ENCODE measurements at regions not wholly inside any gene's neighbourhood (a gene's known extent, or its start where the extent isn't known, plus 50 kb on each side); places are given as distances from the start of the nearest gene placed in this dataset.

- TF ChIP-seq POLR2AphosphoS5 (IDR thresholded peaks at IDR 0.05; ENCODE audit: low read depth, low read length), result no peak
- no peak for TF ChIP-seq POLR2A (IDR thresholded peaks at IDR 0.05; ENCODE audit: low read depth, low read length)
- TF ChIP-seq TAF1 (IDR thresholded peaks at IDR 0.05; ENCODE audit: low read depth, low read length), result no peak
These were observed 134.8 kb upstream of the PRDM1 start for GRCh38 chr6:105951322-105951721.

Measured in GM12891 (cell line).